ENCODE measurements at regions not wholly inside any gene's neighbourhood (a gene's known extent, or its start where the extent isn't known, plus 50 kb on each side); places are given as distances from the start of the nearest gene placed in this dataset.

DNA sequence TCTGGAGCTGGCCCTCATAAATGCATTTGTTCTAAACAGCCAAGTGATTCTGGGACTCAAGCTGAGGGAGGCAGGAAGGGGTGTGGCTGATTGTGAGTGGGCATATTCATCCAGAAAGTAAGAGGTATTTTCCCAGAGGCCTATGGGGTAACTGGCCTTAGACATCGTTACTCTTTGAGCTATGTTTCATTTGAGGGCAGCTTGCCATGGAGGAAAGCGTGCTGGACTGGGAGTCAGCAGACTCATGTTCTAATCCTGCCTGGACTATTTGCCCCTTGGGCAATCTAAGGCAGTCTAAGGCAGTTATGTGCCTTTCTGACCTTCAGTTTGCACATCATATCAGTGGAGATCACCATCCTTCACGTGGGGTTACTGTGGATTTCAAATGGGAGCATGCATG, 93.5 kb upstream of the SLC14A2 start:
- H3K4me3 ChIP-seq (ENCODE audit: low read length) = no peak overlapping the region
- TF ChIP-seq, protein P1, sequence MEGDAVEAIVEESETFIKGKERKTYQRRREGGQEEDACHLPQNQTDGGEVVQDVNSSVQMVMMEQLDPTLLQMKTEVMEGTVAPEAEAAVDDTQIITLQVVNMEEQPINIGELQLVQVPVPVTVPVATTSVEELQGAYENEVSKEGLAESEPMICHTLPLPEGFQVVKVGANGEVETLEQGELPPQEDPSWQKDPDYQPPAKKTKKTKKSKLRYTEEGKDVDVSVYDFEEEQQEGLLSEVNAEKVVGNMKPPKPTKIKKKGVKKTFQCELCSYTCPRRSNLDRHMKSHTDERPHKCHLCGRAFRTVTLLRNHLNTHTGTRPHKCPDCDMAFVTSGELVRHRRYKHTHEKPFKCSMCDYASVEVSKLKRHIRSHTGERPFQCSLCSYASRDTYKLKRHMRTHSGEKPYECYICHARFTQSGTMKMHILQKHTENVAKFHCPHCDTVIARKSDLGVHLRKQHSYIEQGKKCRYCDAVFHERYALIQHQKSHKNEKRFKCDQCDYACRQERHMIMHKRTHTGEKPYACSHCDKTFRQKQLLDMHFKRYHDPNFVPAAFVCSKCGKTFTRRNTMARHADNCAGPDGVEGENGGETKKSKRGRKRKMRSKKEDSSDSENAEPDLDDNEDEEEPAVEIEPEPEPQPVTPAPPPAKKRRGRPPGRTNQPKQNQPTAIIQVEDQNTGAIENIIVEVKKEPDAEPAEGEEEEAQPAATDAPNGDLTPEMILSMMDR (conservative IDR thresholded peaks at IDR 0.05; ENCODE audit: low read depth, low read length) = no peak
- no peak for DNase-seq (ENCODE audit: low read depth)

DNA sequence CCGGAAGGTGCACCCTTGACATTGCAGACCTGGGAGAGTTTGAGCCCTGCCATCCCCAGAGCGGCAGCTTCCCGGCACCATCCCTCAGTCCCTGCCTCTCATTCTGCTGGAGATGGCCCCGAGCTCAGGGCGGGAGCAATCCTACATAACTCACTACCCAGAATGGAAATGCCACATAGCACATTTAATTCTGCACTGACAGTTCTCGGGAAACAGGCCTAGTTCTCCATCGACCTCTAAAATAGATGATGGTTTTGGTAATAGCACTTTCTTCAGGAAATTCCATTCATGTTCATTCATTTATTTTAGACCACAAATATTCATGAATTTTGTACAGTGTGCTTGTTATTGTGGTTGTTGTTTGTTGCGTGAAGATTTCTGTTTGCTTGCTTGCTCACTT, 92.9 kb upstream of the SLC14A2 start:
- DNase-seq (ENCODE audit: low read depth) = no peak

DNA sequence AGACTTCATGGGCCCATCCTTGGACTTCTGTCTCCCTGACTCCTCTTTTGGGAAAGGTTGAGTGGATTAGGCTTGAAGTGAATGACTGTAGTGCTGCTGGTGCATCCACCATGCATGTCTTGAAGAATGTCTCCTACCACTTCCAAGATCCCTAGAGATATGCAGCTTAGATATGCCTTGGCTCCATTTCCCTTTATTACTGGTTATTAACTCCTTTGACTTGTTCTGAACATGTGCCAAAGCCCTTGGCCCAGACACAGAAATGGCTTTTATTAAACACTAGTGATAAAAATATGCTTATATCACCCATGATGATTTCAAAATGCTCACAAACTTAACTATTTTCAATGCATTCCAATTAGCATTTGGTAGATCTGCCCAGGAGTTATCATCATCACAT, 90.0 kb upstream of the SLC14A2 start:
- no peak for DNase-seq (ENCODE audit: low read depth)
- TF ChIP-seq, protein P1 (conservative IDR thresholded peaks at IDR 0.05; ENCODE audit: low read depth, low read length) = no peak
- H3K4me3 ChIP-seq (ENCODE audit: low read length) = no peak overlapping the region

More for the DNA sequence above, 92.9 kb upstream of the SLC14A2 start:
- H3K4me3 ChIP-seq (ENCODE audit: low read length) = no peak overlapping the region
- TF ChIP-seq, protein P1 (conservative IDR thresholded peaks at IDR 0.05; ENCODE audit: low read depth, low read length) = no peak

DNA sequence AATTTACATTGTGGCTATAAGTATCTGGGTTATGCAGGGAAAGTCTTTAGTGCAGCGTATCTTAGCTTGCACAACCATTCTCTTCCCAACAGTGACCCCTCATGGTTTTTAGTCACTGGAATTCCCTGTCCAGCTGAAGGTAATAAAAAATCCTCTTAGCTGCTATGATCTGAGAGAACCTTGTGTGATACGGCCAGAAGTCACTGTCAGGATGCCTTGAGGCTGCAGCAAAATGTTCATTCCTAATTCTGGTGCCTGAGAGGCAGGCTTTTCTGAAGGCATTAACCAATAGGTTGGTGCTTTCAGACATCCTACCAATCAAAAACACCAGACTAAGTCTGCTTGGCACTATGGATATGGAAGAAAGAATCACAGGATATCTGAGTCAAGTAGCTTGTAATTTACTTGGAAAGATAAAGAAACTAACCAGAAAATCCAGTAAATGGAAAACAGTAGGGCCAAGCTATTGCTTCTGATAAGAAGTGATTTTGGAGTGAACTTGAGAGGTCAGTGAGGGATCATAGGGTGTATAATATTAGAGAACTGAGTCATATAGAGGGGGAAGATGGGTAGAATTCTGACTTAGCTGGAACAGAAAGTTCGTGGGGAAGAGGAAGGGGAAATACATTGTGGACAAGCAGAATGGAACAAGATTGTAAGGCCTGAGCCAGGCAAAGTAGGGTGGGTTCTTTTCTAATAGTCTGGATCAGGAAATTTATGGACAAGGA, 89.0 kb upstream of the SLC14A2 start:
- no peak for DNase-seq (ENCODE audit: low read depth)
- TF ChIP-seq, protein P1 (conservative IDR thresholded peaks at IDR 0.05; ENCODE audit: low read depth, low read length) = peak; percentile 14
- H3K4me3 ChIP-seq (ENCODE audit: low read length) = no peak overlapping the region

DNA sequence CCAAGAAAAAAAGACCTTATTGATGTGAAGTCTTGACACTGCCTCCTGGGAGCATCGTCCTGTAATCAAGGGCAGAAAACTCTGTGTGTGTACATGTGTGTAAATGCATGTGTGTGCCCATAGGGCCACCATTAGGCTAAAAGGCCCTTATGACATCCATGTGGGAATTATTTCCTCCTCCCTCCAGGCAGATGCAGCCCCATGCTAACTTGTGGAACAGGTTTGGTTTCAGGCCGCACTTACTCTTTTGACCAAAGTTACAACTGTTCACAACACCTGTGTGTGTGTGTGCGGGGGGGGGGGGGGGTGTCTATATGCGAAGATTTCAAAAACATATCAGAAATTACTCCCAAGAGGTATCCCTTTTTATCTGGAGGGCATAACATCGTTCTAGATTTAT, 87.4 kb upstream of the SLC14A2 start:
- no peak for DNase-seq (ENCODE audit: low read depth)
- TF ChIP-seq, protein P1 (conservative IDR thresholded peaks at IDR 0.05; ENCODE audit: low read depth, low read length) = no peak
- H3K4me3 ChIP-seq (ENCODE audit: low read length) = no peak overlapping the region

DNA sequence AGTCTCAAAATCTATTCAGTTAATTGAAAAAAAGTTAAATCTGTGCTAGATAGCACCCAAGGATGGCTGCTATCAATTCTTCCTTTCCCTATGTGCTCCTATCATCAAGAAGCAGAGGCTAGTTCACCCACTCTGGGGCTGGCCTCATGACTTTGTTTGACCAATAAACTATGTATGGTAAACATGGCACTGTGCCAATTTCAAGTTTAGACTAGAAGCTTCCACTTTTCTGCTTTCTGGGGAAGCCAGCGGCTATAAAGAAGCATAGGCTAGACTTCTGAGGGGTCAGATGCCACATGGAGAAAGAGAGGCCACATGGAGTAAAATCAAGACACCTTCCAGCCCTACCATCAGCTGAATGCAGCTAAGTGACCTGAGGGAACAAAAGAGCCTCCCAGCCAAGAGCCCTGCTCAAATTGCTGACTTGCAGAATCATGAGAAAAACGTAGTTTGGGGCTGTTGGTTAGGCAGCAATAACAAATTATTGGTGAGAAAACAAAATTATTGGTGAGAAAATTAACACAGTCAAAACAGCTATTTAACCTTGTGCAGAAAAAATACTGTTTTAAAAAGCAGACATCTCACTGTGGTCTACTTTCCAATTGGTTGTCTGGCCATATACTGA, 86.5 kb upstream of the SLC14A2 start:
- H3K4me3 ChIP-seq (ENCODE audit: low read length) = no peak overlapping the region
- DNase-seq (ENCODE audit: low read depth) = no peak
- TF ChIP-seq, protein P1 (conservative IDR thresholded peaks at IDR 0.05; ENCODE audit: low read depth, low read length) = no peak

DNA sequence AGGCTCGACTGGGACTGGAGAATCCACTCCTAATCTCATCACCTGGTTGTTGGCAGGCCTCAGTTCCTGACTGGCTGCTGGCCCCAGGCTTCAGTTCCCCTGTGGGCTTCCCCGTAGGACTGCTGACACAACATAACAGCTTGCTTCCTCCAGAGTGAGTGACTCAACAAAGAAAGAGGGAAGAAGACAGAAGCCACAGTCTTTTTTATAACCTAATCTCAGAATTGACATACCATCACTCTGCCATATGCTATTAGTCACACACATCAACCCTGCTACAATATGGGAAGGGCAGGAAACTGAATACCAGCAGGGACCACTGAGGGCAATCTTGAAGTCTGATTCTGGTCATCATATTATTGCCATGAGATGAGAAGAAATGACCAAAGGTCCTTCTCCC, 76.8 kb upstream of the SLC14A2 start:
- TF ChIP-seq, protein P1 (conservative IDR thresholded peaks at IDR 0.05; ENCODE audit: low read depth, low read length) = no peak
- DNase-seq (ENCODE audit: low read depth) = no peak

More for the DNA sequence above, 76.8 kb upstream of the SLC14A2 start:
- H3K4me3 ChIP-seq (ENCODE audit: low read length) = no peak overlapping the region
